ENCODE measurements at regions not wholly inside any gene's neighbourhood (a gene's known extent, or its start where the extent isn't known, plus 50 kb on each side); places are given as distances from the start of the nearest gene placed in this dataset.

DNA sequence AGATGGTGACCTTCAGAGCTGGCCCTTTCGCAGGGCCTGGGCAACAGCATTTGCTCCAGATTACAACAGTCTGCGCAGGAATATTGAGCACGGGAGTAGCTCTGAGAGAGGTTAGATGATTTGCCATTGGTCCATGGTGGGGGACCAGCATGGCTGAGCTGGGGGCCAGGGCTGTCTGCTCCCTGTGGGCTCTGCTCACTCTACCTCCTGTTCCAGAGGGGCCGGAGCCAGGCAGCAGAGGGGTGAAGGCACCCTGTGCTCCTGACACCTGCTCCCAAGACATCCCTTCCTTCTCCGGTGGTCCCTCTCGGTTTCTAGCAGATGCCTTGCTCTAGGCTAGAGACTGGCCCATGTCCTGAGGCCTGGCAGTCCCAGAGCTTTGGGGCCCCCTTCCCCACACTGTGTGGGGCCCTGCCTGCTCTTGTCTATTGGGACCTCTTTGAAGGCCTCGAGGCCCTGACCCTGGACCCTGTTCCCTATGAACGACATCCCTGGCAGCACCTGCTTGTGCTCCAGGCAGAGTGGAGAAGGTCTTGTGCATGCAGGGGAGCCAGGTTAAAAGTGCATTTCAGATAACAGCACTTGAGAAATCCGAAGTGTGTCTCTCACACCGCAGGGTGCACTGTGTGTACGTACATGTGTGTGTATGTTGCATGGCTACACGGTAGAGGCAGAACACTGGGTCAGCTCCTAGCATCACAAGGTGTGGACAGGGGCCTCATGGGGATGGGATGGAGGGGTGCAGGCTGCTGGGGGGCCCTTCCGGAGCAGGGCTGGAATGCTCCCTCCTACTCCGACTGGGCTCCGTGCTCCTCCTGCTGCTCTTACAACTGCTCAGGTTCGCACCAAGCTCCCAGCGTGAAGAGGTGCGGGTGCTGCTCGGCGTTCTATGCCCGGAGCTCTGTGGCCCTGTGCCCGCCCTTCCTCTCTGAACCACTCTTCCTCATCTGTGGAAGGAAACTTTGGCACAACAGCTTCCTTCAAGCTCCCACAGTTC lies 123.3 kb upstream of the B3GAT1 start:
- DNase-seq (ENCODE audit: low spot score) = peak; percentile 32

DNA sequence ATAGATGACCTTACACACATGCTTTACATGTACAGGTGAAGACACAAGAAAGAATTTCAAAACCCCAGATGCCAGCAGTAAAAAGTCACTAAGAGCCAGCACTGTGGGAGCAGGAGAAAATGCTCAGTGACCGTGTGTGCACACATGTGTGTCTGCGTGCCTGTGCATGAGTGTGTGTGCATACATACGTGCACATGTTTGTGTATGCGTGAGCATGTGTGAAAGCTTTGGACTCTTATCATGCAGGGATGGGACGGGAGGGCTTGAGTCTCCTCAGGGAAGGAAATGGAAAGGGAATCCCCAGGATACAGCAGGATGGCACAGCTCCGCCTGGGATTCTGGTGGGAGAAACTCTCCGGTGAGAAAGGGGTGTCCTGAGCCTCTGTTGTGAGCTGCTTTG lies 121.5 kb upstream of the B3GAT1 start:
- peak; percentile 17 for DNase-seq (ENCODE audit: low spot score)

DNA sequence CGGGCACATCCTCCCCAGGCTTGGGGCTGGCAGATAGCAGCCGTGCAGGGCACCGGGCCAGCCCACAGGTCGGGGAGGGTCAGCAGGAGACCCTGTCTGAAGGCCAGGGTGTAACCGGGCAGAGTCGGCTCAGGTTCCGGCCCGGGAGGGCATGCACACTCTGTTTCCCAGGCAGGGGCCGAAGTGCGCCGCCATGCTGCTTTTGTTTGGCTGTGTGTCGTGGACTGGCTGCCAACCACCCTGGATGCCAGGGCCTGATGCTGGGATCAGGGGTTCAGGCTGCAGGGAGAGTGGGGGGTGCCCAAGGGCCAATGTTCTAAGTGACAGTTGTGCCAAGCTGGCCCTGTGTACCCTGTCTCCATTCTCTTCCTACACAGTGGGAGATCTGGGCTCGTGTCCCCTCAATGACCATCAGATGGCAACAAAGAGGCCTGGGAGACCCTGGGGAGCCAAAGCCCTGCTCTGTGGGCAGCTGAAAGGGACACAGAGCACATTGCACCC lies 120.9 kb upstream of the B3GAT1 start:
- peak; percentile 37 for DNase-seq (ENCODE audit: low spot score)

DNA sequence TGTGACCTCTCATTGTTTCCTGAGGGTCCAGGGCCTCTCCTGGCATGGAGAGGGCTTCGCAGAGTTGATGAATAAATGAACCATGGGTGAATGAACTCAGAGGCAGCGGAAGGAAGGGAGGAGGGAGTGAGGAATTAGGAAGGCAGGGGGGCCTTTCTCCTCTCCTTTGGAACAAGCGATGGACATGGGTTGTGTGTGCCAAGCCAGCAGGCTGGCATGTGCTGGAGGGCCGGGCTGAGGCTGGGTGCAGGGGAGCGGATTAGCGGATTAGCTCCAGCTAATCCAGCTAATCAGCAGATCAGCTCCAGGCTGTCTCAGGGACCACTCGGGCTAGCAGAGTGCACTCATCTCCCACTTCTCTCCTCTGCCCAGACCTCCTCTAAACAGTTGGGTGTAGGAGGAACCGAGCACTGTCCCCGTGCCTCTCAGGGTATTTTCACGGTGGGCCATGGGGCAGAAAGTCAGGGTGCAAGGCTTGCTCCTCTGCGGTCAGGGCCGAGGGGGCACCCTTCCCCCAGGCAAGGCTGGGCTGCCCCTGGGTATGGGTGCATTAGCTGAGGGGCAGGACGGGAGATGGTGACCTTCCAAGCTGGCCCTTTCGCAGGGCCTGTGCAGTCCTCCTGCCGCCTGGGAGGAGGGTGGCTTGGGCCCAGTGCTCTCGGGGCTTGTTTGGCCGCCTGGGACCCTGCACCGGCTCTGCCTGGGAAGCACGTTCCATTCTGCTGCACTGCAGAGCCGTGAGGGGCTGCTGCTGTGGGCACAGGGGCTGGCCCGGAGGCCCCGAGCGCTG lies 120.3 kb upstream of the B3GAT1 start:
- peak; percentile 17 for DNase-seq (ENCODE audit: low spot score)

DNA sequence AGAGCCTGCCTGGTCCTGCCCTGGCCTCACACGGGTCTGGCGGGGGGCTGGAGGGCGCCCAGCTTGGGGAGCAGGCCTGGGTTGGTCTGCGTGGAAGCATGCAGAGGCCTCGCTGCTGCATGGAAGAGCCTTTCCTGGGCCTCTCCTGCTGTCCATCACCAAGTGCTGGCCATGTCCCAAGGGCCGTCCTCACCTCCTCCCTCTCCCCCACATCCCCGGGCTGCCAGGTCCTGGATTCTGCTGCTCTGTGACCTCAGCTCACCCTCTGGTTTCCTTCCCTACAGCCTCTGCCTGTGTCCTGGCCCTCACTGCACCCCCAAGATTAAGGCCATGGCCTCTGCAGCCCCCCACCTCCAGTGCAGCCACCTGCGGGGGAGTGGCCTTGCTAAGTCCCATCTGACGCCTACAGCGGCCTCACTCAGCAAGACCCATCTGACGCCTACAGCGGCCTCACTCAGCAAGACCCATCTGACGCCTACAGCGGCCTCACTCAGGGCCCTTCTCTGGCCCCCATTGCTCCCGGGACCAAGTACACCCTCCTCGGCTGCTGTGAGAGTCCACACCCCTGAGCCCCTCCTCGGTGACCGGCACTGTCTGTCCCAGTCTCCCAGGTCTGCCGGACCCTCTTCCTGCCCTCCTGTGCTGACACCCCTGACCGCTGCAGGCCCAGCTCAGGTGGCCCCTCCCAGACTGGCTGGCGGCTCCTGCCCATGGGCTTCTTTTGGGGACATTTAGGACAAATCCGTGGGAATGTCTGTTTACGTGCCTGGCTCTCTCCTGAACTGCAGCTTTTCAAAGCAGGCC lies 119.5 kb upstream of the B3GAT1 start:
- peak; percentile 40 for DNase-seq (ENCODE audit: low spot score)

DNA sequence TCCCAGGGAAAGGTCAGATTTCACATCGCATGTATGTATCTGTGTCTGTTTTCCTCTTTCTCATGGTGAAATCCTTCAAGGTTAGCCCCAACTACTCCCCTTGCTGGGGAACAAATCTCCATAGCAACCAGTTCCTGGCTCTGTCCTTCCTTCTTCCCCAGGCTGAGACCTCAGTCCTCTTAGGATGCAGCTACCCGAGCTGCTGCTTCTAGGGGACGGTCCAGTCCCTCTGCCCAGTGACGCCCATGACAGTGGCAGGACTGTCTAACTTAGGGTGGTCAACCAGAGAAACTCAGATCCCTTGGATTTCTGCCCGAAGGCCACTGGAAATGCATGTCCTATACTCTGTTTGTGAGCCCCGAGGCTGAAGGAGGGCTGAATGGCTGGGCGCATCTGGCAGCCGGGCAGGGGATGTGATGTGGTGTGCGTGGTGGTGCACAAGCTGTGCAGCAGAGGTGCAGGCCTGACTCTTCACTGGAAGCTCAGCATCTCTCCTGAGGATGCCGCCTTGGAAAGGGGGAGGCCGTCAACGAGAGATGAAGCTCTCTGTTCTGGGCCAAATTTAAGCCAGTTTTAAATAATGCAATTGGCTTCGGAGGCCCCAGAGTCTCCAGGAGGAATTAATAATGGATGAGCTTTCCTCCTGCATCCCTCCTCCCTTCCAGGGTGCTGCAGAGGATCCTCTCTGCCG lies 118.7 kb upstream of the B3GAT1 start:
- DNase-seq (ENCODE audit: low spot score) = peak; percentile 32

DNA sequence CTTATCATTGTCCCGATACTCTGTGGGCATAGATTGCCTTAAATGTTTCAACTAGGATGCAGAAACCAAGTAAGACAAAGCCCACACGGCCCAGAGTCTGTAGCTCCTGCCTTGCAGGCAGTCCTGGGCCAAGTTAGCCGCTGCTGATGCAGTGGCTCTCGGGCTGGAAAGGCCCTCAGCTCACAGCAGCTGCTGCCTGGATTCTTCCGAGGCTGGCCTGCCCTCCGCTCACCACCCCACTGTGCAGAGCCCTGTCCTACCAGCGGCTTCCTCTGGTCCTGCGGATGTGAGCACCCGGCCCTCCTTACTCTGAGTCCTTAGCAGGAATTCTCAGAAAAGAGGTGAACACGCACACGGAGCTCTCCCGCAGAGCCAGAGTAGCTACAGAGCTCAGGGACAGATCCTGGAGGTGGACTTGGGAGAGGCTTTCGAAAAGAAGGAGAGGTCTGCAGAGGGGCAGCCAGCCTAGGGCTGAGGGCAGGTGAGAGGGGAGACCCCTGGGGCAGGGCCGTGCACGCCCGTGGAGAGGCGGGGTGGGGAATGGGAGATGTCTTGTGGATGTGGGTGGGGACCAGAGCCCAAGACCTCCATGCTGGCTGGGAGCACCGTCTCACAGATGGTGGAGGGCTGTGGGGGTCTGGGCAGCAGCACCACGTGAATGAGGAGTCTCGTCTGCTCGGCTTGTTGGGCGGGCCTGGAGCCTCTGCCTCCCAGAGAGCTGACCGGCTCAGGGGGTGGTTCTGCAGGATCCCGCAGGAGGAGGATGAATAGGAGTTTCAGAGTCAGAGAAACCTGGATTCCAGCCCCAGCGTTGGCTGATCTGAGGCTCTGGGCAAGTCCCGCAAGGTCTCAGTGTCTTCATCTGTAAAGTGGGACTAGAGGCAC lies 117.4 kb upstream of the B3GAT1 start:
- peak; percentile 29 for DNase-seq (ENCODE audit: low spot score)

DNA sequence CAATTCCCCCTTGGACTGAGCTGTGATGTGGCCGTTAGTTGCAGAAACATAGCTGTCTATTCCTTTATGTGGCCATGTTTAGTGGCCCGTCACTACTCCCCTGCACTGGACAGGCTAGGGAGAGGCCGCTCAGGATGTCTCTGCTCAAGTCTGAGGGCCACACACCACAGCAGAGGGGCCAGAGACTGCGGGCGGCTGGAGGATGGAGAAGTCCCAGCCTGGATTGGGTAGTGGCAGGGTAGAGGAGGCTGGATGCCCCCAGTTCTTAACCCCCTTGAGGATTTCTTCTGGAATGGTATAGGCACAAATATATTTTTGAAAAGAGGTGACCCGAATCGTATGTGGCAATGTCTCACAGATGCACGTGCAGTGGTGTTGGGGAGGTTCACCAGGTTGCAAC lies 116.4 kb upstream of the B3GAT1 start:
- peak; percentile 22 for DNase-seq (ENCODE audit: low spot score)

DNA sequence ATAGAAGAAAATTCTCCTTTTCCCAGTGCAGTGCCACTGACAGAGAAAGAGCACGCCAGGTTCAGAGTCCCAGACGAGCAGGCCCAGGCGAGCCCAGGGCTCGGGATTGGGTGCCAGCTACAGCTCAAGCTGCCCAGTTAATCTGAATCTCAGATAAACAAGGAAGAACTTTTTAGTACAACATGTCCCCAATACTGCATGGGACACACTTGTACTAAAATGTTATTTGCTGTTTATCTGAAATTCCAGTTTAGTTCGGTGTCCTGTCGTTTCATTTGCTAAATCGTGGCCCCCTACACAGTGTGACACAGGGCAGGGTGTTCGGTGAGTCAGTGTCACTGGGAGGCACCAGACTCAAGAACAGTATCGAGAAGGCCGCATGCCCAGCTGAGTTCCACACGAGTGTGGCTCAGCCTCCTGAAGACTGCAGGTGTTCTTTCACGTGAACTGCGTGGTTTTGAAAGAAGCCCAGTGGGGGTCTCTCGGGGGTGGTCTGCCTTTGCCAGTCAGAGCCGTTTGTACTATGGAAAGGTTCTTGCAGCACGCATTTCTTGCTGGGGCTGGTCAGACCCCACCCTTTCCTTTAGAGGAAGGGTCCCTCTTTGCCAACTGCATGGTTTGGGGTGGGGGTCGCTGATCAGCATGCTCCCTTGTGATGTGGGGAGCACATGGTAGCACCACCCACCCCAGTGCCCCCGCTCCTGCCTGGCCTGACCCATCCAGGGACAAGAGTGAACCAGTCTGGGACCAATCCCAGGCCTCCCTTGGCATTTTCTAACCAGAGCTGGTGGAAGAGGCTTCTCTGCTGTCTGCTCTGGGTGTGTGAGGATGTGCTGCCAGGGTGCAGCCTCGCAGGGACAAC lies 115.6 kb upstream of the B3GAT1 start:
- peak; percentile 38 for DNase-seq (ENCODE audit: low spot score)

DNA sequence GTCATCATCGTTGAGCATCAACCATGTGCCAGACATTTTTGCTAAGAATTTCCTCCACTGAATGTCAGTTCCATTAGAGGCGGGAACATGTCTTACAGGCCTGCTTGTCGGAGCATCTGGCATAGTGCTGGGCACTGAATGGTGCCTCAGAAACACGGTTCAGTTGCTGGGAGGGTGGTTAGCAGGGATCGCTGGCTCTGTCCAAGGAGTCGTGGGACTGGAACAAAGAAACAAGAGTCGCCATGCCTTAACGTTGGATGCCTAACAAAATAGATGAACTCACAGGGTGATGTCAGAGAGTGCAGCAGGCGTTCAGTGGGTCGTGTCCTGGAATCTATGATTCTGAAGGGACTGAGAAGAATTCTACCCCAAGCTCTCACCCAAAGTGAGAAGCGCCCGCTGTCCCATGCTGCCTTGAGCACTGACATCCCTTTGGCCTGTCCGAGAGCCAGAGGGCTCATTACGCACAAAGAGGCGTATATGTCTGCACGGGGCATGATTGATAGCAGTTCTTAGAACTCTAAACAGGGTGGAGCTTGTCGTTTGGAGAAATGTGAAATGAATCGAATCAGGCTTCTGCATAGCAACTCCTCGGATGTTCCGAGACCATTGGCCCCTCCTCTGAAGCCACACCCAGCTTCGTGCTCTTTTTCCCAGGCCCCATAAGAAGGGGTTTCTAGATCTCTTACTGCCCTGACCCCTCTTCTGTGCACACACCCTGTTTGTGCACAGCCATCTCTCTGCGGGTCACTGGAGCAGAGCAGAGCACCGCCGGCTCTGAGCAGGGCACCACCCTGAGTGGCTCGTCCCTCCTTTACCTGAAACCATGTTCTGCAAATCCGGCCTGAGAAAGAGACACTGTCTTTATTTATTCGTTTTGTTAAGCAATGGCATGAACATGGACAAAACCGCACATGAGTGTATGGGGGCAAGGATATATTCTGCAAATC lies 113.1 kb upstream of the B3GAT1 start:
- DNase-seq (ENCODE audit: low spot score) = peak; percentile 20

DNA sequence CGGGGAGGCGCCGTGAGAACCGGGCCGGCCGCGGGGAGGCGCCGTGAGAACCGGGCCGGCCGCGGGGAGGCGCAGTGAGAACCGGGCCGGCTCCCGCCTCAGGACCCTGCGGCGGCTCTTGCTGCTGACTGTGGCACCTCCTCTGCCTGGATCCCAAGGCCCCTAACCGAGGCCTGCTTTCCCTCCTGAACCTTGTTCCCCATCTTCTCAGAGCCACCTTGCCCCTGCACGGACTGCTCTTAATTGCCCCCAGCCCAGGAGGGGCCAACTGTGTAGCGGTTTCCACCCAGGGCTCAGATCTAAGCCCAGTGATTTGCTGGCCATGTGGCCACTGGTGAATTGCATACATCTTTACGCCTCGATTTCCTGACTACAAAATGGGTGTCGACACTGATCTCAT lies 112.2 kb upstream of the B3GAT1 start:
- peak; percentile 15 for DNase-seq (ENCODE audit: low spot score)

DNA sequence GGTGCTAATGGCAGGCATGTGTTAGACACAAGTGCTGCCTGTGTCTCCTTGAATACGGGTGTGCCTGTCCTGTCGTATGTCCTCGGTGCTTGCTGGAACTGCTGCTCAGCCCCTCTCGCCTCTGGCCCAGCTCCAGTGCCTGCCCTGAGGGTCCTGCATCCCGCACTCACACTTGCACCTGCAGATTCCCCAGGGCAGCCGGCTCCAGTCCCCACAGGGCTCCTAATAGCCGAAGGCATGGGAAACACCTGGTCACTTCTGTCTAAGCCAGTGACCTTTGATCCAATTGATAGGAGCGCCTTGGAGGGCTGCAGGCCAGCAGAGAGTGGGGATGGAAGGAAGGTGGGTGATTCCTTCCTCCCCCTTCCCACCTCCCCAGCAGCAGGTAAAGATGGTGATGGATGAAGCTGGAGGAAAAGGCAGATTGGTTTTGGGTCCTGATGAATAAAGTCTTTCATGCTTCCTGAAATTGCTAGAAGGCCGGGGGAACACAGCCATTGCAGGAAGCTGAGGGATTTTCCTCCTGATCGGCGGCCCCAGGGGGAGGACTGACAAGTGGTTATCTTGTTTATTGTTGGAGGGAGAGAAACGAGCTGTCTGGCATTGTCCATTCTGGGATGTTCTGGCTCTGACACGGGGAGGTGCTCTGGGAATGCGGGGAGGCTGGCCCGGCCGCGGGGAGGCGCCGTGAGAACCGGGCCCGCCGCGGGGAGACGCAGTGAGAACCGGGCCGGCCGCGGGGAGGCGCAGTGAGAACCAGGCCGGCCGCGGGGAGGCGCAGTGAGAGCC lies 110.9 kb upstream of the B3GAT1 start:
- peak; percentile 15 for DNase-seq (ENCODE audit: low spot score)

DNA sequence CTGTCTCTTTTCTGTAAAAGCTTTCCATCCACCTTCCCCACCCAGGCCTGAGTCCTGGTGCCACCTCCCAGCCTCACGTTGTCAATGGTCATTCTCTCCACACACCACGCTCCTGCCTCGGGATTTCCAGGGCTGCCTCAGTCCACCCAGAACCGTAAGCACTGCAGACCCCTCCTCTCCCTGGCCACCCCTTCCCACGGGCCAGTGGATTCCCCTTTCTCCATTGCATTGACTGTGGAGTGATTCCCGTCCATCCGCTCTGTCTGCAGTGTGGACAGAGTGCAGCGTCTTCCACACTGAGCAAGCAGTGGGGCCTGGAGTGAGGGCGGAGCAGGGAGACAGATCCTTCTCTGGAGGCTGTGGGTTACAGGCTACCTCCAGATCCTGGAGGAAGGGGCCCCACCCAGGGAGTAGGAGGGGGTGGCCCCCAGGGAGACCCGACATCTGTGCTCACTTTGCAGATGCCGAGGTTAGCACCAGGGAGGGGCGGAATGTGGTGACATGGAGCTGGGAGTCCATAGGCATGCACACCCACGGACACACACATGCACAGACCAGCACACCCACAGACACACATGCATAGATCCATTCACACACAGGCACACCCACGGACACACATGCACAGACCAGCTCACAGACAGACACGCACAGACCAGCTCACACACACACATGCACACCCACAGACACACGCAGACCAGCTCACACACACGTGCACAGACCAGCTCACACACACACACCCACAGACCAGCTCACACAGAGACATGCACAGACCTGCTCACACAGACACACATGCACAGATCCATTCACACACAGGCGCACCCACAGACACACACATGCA lies 109.6 kb upstream of the B3GAT1 start:
- no peak for DNase-seq (ENCODE audit: low spot score)

DNA sequence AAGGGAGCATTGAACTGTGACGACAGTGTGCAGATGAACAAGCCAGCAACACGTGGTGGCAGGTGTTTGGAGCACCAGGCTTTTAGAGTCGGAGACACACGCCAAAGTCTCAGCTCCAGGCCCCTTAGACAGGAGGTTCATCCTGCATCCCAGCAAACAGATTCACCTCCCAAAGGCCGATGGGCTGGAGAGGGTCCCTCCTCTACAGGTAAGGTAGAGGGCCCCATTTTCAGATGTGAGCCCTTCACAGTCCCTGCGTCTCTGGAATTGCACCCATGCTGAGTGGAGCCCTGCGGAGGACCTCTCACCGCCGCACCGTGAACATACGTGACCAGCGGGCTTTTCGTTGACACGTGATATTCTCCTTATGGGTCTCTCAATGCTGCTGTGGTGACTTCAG lies 109.0 kb upstream of the B3GAT1 start:
- DNase-seq (ENCODE audit: low spot score) = no peak

DNA sequence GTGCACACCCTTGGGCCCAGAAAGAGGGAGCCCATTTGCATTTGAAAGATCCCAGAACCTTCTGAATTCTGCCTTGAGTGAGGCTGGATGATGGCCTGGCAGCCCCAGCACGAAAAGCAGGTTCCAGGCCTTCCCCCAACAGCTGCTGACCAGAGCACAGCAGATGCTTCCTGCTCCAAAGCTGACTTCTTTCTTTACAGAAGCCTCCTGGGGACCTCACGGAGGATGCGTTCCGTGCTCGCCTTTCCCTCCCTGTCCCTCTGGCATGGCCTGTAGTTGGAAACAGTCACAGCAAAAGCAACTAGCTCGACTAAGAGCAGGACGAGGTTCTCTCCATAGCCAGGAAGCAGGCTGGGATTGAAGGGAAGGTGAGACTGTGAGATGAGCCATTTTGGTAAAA lies 107.7 kb upstream of the B3GAT1 start:
- no peak for DNase-seq (ENCODE audit: low spot score)

DNA sequence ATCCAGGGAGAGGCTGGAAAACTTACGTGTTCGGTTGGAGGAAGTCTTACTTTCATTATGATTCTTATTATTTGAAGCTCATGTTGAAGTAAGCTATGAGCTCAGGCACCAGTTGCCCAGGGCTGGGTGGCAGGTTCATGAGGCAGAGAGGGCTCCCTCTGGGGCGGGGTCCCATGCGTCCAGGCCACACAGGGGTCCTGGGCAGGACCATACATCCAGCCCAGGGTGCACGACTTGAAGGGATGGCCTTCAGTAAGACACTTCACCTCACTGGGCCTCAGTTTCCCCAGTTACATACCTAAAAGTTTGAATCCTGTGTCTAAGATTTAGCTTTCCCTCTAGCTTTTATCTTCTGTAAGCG lies 107.3 kb upstream of the B3GAT1 start:
- no peak for DNase-seq (ENCODE audit: low spot score)
